Right ventricle myocardium inferior (tissue), 1 donor: ENCODE measurements at regions not wholly inside any gene's neighbourhood (a gene's known extent, or its start where the extent isn't known, plus 50 kb on each side); places are given as distances from the start of the nearest gene placed in this dataset.

Experiments
- ATAC-seq: fragments of 200-7000 bp; cut with Tn5 transposase; one replicate; pipeline ENCODE4 v1.9.1; 2020; ENCODE audit warnings: mild to moderate bottlenecking, moderate library complexity
- DNase-seq: peaks from one replicate; pipeline ENCODE4 v3.0.0; 2021; ENCODE audit errors: missing footprints
- intact Hi-C: fragments of 100-400 bp; cut with DNase I; formaldehyde crosslinking; loops from one replicate; pipeline ENCODE4 v1.11.0; 2022
- donor health status: DM: no; HTN: yes; CAD: no; lungs with severe emphysema.

DNA sequence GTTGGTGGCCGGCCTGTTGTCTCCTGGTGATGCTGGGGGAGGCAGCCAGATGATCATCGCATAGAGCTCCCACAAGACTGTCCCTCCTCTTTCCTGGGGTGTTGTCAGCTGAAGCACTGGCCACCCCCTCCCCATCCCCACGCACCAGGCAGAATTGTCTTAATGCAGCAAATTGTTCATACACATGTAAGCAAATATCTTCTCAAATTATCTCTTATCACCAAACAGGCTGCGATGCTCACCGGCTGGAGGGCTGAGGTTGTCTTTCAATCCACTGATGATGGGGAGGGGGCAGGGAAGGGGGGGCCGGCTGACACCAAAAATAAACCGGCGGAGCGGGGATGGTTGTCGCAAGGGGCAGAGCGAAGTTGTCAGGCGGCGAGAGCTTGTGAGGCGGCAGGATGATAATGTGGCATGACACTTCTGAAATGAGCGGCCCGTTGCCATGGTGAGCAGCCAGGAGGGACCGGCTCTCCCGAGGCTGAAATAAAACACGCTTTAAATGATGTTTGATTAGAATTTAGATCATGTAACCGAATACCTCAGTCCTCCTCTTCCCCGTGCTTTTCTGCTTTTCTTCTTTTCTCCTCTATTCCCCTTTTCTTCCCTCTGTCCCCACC, 59.8 kb downstream of the MRM1 start:
- DNase-seq (peak; percentile 34), ATAC-seq (no peak)
- intact Hi-C loops = no loop called here

GRCh38 chr17:36661688-36662087, 60.3 kb downstream of the MRM1 start:
- ATAC-seq (no peak), DNase-seq (peak; percentile 45)
- intact Hi-C loops = no loop called here

GRCh38 chr17:36665417-36665816, 64.0 kb downstream of the MRM1 start:
- DNase-seq (no peak), ATAC-seq (no peak)
- intact Hi-C loops = no loop called here

- no peak for DNase-seq
- no peak for ATAC-seq
- intact Hi-C loops = no loop called here
Measured at GRCh38 chr17:36667922-36668321, 66.5 kb downstream of the MRM1 start.

DNA sequence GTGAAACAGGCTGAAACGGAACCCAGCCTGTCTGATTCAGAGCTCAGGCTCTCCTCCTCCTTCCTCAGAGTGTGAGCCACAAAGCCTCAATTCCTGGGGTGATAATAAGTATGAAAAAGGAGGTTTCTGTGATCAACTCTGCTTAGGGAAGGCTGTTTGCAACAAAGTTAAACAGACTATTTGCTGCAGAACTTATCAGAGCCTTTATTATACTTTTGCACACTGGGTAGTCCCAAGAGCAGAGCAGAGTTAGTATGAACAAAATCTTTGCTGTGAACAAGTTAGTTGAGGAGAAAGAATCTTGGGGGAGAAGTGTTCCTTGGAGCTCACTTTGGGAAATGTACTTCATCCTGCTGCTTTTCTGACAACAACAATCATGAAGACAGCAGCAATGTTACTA, 67.4 kb downstream of the MRM1 start:
- intact Hi-C loops = no loop called here
- ATAC-seq = no peak

GRCh38 chr17:36671144-36671543, 69.8 kb downstream of the MRM1 start:
- intact Hi-C loops = no loop called here
- no peak for ATAC-seq
- peak; percentile 31 for DNase-seq

More for the DNA sequence above, 67.4 kb downstream of the MRM1 start:
- no peak for DNase-seq

DNA sequence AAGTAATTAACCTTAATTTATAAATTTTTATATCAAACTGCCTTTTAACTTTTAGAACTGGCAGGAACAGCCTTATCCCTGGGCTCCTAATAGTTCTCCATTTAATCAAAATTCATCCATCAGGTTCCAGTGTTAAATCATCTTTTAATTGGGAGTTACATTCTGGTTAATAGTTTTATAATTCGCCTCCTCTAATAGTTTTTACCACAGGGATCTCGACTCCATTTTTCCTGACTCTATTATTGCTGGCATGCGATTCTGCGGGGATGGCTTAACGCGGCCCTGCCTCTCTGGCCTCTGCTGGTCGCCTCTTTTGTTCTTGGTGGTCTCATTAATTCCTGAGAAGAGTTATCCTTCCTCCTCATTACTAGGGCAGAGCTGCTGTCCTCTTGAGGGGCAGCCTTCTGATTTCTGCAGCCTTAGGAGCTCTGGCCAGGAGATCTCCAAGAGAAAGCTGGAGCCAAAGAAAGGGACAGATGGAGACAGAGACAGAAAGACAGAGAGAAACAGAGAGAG, 71.1 kb downstream of the MRM1 start:
- intact Hi-C loops = no loop called here
- peak; percentile 0 for DNase-seq
- ATAC-seq = no peak

GRCh38 chr17:36673068-36673467, 71.7 kb downstream of the MRM1 start:
- DNase-seq (no peak), ATAC-seq (no peak)
- intact Hi-C loops = no loop called here

- DNase-seq = peak; percentile 8
- intact Hi-C loops = no loop called here
- ATAC-seq = no peak
Measured at GRCh38 chr17:36673637-36674277, 72.4 kb downstream of the MRM1 start.

- DNase-seq (peak; percentile 4), ATAC-seq (no peak)
- intact Hi-C loops = no loop called here
Measured at GRCh38 chr17:36674278-36674650, 72.9 kb downstream of the MRM1 start.

- ATAC-seq (no peak), DNase-seq (peak; percentile 62)
- intact Hi-C loops = no loop called here
Measured at GRCh38 chr17:36675250-36675649, 73.9 kb downstream of the MRM1 start.

DNA sequence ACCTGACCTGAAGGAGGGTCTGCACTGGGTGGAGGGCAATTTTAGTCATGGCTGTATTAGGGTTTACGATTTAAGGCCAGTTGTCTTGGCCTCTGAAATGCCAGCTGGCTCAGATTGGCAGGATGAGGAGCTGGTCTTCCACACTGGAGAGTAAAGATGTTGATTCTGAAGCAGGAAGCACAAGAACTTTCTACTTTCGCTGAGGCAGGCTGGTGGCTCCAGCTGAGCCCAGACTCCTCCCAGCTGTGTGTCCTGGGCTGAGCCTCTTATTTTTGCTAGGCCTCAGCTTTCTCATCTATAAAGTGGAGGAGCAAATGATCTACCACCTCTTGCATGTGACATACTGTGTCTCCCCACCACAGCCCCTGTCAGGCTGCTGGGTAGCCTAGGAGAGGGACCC, 74.4 kb downstream of the MRM1 start:
- no peak for ATAC-seq
- DNase-seq = no peak
- intact Hi-C loops = no loop called here

GRCh38 chr17:36679815-36680467, 78.6 kb downstream of the MRM1 start:
- DNase-seq (no peak), ATAC-seq (no peak)
- intact Hi-C loops = no loop called here

DNA sequence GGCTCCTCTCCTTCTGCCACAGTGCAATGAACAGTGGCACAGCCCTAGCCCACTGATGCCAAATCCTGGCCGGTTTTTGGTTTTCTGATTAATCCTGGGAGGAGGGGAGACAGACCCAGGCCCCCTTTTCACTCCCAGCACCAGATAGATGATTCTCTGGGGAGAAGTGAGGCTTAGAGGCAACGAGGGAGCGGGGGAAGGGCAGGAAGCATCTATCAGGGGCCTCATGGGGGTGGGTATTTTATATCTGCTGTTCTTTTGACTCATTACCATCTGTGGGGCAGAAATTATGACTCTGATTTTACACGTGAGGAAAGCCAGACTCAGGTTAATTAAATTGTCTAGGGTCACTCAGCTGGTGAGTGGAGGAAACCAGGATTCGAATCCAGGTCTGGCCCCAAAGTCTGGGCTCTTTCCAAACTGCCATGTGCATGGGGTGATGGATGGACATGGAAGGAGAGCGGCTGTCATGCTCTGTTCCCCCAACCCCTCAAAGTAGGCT, 79.4 kb downstream of the MRM1 start:
- ATAC-seq = no peak
- no peak for DNase-seq
- intact Hi-C loops = no loop called here

GRCh38 chr17:36682773-36683172, 81.4 kb downstream of the MRM1 start:
- intact Hi-C loops = no loop called here
- ATAC-seq = no peak
- DNase-seq = no peak

- intact Hi-C loops = no loop called here
- ATAC-seq (no peak), DNase-seq (no peak)
Measured at GRCh38 chr17:36683387-36683786, 82.0 kb downstream of the MRM1 start.

GRCh38 chr17:36684134-36684533, 82.8 kb downstream of the MRM1 start:
- intact Hi-C loops = no loop called here
- DNase-seq (no peak), ATAC-seq (no peak)

DNA sequence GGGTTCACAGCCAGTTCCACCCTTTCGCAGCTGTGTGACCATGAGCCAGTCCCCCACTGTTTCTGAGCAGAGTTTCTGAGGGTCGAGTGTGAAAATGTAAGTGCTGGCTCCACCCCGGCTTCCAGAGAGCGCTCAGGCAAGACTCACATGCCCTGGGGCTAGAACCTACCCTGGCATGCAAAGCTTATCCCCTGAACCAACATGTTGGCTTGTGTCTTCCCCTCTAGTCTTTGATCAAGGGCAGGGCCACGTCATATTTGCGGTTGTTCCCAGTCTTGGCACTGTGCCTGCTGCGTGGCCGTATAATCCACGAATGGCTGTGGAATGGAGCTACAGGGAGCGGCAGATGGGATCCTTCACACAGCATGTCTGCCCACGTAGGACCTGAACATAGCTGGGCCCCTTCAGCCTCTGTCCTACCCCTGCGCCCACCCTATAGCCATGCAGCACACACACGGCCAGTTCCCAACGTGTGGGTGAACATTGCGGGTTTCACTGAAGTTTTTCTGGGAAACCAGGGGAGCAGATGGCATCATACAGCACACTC, 84.8 kb downstream of the MRM1 start:
- DNase-seq (no peak), ATAC-seq (no peak)
- intact Hi-C loops = no loop called here

DNA sequence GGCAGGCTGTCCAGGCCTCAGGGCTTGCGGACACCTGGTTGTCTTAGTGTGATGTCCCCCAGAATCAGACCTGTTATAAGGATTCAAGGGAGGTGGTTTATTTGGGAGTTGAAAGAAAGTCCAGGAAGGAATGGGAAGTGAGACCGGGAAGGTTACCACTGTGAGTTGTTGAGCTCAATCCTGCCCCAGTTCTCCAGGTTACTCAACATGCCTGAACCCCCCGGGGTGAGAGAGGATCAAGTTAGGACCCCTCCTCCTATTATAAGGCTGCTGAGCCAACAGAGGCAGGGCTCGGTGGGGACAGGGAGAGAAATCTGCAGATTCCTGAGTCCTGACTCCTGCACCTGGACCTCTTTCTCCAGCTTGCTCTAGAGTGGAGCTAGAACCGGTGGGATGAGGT, 86.4 kb downstream of the MRM1 start:
- intact Hi-C loops = no loop called here
- no peak for DNase-seq
- ATAC-seq = no peak
